ENCODE measurements at regions not wholly inside any gene's neighbourhood (a gene's known extent, or its start where the extent isn't known, plus 50 kb on each side); places are given as distances from the start of the nearest gene placed in this dataset.

DNA sequence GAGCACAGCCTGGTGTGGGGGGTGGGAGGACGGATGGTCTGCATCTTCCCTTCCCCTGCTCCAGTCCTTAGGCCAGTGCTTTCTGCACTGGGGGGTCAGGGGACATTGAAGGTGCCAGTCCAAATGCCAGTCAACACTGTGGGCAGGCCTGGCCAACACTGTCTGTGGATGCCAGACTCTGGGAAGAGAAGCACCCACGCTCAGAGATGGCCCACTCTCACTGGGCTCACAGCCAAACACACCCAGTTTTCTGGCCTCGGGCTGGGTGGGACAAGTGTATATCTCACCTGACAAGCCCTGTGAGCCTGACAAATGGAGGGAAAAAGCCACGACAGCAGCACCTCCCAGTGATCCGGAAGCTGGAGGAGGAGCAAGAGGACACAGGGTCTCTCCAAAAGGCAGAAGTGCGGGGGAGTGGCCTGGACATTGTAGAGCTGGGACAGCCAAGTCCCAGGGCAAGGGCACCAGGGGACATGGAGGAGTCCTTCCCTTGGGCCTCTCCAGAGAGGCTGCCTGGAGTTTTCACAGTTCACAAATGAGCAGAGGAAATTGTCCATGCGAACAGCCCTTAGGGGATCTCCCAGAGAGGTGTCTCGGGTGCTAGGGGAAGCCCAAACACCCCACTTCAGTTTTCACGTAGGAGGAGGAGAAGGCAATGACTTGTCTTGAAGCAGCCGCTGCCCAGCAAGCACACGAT is 79.3 kb downstream of the SDC1 start:
- TF ChIP-seq, protein P1, sequence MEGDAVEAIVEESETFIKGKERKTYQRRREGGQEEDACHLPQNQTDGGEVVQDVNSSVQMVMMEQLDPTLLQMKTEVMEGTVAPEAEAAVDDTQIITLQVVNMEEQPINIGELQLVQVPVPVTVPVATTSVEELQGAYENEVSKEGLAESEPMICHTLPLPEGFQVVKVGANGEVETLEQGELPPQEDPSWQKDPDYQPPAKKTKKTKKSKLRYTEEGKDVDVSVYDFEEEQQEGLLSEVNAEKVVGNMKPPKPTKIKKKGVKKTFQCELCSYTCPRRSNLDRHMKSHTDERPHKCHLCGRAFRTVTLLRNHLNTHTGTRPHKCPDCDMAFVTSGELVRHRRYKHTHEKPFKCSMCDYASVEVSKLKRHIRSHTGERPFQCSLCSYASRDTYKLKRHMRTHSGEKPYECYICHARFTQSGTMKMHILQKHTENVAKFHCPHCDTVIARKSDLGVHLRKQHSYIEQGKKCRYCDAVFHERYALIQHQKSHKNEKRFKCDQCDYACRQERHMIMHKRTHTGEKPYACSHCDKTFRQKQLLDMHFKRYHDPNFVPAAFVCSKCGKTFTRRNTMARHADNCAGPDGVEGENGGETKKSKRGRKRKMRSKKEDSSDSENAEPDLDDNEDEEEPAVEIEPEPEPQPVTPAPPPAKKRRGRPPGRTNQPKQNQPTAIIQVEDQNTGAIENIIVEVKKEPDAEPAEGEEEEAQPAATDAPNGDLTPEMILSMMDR (IDR thresholded peaks at IDR 0.05; ENCODE audit: insufficient read depth, low read depth, low read length), result no peak
- H3K4me3 ChIP-seq (ENCODE audit: low read depth, low read length), result no peak overlapping the region
- DNase-seq (ENCODE audit: low read depth), result no peak

DNA sequence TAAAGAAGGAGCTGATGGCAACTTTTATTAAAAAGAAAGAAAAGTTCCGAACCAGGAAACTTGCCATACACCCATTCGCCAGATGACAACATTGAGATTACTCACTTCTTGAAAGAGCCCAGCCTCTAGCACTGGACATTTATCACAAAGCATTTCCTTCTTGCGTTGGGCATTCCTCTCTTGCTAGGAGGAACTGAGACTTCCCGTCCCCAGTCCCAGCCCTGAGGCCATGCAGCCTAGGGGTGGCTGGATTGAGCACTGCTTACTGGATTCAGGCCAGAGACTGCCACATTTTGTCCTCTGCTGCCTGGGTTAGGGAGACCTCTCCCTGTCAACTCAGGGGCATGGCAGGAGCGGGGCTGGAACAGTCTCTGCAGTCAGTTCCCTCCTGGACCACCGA is 80.1 kb downstream of the SDC1 start:
- no peak for DNase-seq (ENCODE audit: low read depth)
- H3K4me3 ChIP-seq (ENCODE audit: low read depth, low read length), result no peak overlapping the region
- TF ChIP-seq, protein P1 (IDR thresholded peaks at IDR 0.05; ENCODE audit: insufficient read depth, low read depth, low read length), result no peak

DNA sequence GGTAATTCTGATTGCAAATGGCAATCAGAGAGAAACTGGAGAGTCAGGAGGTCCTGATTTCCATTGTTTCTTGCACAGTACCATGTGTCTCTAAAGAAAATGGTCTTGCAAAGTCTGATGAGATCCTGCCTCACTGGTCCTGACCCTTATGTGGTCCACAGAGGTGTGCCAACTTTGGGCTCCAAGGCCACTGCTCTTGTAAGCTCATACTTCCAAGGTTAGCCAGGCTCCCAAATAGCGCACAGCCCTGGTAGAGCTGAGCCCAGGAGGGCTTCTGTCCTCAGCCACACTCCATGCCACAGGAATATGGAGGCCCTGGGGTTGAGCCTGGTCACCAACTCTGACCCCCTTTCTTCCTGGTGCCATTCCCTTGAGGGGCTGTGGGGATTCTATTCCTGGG is 80.7 kb downstream of the SDC1 start:
- TF ChIP-seq, protein P1 (IDR thresholded peaks at IDR 0.05; ENCODE audit: insufficient read depth, low read depth, low read length), result no peak
- DNase-seq (ENCODE audit: low read depth), result no peak
- H3K4me3 ChIP-seq (ENCODE audit: low read depth, low read length), result no peak overlapping the region

DNA sequence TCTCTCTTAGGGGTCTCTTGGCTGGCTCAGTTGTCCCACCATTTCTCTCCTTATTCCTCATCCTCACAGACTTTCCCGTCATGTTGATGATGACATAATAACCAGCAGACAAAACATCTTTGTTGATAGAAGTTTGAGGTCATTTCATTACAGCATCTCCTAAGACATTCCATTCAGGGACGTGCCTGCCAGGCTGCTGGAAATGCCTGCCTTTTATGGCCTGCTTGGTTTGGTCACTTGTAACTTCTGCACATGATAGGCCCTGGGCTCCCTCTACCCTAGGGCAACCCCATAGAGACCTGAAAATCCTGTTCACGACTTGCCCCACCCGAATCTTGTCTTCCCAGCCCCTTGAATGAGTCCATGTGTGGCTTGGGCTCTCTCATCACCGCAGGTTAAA is 81.7 kb downstream of the SDC1 start:
- no peak overlapping the region for H3K4me3 ChIP-seq (ENCODE audit: low read depth, low read length)
- TF ChIP-seq, protein P1 (IDR thresholded peaks at IDR 0.05; ENCODE audit: insufficient read depth, low read depth, low read length), result no peak
- peak; percentile 54 for DNase-seq (ENCODE audit: low read depth)

DNA sequence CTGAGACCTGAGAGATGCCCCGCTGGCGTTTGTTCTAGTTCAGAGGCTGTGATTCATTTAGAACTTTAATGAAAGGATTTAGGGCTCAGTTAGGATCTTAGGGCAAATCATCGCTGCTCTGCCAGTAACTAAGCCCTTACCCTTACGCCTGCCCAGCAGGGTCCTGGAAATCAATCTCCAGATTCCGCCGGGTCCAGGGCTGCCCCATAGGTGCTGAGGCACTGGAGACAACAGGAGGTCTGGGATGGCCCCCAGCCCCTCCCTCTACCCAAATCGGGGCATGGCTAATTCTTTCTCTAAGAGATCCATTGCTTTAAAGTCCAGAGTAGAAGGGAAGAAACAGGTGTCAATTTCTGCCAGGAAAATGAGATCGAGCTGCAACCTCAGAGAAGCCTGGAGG is 83.1 kb downstream of the SDC1 start:
- no peak overlapping the region for H3K4me3 ChIP-seq (ENCODE audit: low read depth, low read length)
- DNase-seq (ENCODE audit: low read depth), result no peak
- TF ChIP-seq, protein P1 (IDR thresholded peaks at IDR 0.05; ENCODE audit: insufficient read depth, low read depth, low read length), result no peak

DNA sequence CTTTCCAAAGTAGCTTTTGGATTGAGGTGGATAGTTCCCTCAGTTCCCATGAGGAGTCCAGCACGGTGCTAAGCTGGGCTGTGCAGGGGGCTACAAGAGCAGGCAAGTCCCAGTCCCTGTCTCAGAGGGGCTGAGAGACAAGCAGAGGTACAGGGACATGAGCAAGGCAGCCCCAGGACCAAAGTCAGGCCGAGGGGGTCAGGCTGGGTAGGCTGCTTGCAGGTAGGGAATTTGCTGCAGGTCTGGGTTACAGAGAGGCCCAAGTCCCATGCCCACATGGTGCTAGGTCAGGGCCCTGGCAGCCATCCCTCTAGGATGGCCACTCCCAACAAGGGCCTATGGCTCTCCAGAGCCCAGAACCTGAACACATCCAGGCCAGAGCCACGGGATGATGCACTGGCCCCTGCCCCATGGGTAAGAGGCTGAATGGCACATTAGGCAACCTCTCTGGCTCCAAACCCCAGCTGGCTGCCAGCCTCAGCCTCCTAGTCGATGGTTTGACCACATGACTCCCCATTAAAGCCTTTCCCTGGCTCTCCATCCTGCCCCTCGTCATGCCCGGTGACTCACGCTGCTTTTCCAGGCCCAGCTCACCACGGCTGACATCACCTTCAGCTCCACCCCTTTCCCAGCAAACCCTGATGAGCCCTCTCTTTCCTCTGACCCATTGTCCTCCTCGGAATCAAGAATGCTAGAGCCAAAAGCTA is 83.7 kb downstream of the SDC1 start:
- H3K4me3 ChIP-seq (ENCODE audit: low read depth, low read length), result no peak overlapping the region
- peak; percentile 97 for DNase-seq (ENCODE audit: low read depth)
- TF ChIP-seq, protein P1 (IDR thresholded peaks at IDR 0.05; ENCODE audit: insufficient read depth, low read depth, low read length), result no peak
